PC-9 (cell line): ENCODE measurements at regions not wholly inside any gene's neighbourhood (a gene's known extent, or its start where the extent isn't known, plus 50 kb on each side); places are given as distances from the start of the nearest gene placed in this dataset.

ENCODE experiments used
- EZH2 ChIP-seq: fragments of 200-600 bp; sonication (generic); IDR thresholded peaks from 2 replicates; pipeline ENCODE4 v1.8.0; 2017; ENCODE audit warnings: antibody characterized with exemption, low read depth
- TF ChIP-seq, protein P1 (sequence below): fragments of 200-600 bp; sonication (generic); conservative IDR thresholded peaks from 2 replicates; pipeline ENCODE4 v1.6.1; 2017; ENCODE audit warnings: mixed run types, antibody characterized with exemption, mild to moderate bottlenecking, moderate library complexity

- no peak for TF ChIP-seq EZH2
- TF ChIP-seq, protein P1, sequence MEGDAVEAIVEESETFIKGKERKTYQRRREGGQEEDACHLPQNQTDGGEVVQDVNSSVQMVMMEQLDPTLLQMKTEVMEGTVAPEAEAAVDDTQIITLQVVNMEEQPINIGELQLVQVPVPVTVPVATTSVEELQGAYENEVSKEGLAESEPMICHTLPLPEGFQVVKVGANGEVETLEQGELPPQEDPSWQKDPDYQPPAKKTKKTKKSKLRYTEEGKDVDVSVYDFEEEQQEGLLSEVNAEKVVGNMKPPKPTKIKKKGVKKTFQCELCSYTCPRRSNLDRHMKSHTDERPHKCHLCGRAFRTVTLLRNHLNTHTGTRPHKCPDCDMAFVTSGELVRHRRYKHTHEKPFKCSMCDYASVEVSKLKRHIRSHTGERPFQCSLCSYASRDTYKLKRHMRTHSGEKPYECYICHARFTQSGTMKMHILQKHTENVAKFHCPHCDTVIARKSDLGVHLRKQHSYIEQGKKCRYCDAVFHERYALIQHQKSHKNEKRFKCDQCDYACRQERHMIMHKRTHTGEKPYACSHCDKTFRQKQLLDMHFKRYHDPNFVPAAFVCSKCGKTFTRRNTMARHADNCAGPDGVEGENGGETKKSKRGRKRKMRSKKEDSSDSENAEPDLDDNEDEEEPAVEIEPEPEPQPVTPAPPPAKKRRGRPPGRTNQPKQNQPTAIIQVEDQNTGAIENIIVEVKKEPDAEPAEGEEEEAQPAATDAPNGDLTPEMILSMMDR, result no peak
These were observed 181.5 kb upstream of the E2F8 start for GRCh38 chr11:19422276-19422675.
